ENCODE measurements at regions not wholly inside any gene's neighbourhood (a gene's known extent, or its start where the extent isn't known, plus 50 kb on each side); places are given as distances from the start of the nearest gene placed in this dataset.
"Not testable (repeated sequence)": the region's sequence is repeated elsewhere in the genome, so short reads cannot be mapped to it uniquely, and the experiment has no call there.

- DNase-seq, result no peak
Measured at GRCh38 chr2:225771701-225772100, 372.2 kb downstream of the NYAP2 start.

GRCh38 chr2:225768741-225769140 lies 369.2 kb downstream of the NYAP2 start:
- no peak for DNase-seq

GRCh38 chr2:225766431-225766830 lies 366.9 kb downstream of the NYAP2 start:
- DNase-seq, result no peak

DNA sequence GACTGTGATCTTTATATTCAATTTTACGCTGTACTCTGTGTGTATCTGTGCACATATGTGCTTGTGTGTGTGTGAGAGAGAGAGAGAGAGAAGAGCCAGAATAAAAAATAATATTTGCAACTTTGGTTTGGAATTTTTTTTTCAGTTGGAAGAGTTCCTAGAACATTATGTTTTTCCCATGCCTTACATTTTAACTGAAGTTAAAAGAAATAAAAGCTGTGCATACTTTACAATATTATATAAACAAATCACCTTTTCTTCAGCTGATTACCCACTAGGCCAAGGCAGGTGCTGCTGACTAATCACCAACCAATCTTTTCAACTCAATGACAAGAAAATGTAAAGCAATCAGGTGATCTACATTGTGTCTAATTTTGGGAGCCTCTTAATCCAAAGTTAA lies 366.3 kb downstream of the NYAP2 start:
- DNase-seq, result no peak

DNA sequence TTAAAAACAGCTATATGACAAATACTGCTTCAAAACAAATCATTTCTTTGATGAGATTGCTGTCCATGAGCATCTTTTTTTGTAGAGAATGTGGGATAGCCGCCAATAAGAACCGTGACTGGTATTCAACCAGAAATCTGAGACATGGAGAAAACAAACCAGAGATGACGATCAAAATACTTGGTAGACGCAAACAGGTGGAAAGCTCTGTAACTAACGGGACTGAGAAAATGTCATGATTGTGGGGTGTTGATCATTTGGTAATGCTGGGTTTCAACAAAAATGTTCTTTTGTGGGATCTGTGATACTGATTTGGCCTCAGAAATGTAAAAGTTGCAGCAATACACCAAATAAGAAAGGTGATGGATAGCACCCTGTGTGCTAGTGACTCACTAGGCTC lies 364.8 kb downstream of the NYAP2 start:
- no peak for DNase-seq

GRCh38 chr2:225763711-225764110 lies 364.2 kb downstream of the NYAP2 start:
- DNase-seq, result no peak

GRCh38 chr2:225761396-225761795 lies 361.9 kb downstream of the NYAP2 start:
- no peak for DNase-seq

- DNase-seq, result no peak
Measured at GRCh38 chr2:225757248-225757647, 357.7 kb downstream of the NYAP2 start.

GRCh38 chr2:225756198-225756597 lies 356.7 kb downstream of the NYAP2 start:
- no peak for DNase-seq

GRCh38 chr2:225748609-225749008 lies 349.1 kb downstream of the NYAP2 start:
- no peak for DNase-seq

- DNase-seq, result not testable (repeated sequence)
Measured at GRCh38 chr2:225743996-225744395, 344.5 kb downstream of the NYAP2 start.

DNA sequence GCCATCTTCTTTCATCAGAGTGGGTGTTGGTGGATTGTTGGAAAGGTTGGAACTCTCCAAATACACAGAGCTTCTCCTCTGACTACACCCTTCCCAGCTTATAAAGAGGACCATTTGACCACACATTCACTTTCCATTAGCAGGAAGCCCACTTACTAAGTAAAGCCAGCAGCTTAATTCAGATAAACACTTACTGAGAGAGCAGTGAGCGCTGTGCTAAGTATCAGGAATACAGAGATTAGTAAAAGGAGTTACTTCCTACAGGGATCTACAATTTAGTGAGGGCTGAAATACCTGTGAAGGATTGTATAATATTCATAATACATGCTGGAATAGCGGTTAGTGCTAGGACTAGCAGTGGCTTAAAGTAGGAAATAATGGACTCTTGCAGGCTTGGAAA lies 343.0 kb downstream of the NYAP2 start:
- no peak for DNase-seq

- DNase-seq, result no peak
Measured at GRCh38 chr2:225740086-225740485, 340.6 kb downstream of the NYAP2 start.

DNA sequence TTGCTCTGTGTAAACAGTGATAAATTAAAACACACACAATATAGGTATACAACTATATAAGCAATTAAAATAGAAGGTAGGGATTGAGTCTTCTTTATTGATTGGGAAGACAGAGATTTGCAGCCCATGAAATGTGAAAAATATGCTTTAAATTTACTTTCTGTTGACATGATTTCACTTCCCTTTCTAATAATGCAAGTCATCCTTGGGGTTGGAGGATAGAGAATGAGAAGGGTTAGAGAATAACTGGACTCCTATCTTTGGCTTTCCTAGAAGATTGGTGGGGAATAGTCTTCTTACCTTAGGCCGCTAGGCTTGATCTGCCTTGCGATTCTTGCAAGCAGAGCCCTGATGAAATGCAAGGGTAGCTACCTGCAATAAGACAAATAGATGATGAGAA lies 339.8 kb downstream of the NYAP2 start:
- DNase-seq, result no peak

DNA sequence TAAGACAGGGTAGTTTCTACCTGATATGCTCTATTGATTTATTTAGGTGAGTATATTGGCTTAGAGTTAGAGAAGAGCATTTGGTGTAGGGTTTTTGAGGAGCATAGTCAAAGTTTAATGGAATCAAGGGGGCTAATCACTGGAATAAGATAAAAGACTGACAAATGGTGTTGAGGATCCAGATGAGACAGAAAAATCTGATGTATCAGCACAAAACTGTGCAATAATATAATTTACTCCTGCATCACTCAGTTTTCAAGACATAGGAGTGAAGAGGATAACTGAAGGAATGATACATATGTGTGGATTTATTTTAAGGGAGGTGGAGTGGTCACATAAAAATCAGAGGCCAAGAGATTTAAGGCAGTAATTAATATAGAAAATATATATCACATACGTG lies 339.2 kb downstream of the NYAP2 start:
- no peak for DNase-seq

- DNase-seq, result no peak
Measured at GRCh38 chr2:225737556-225737955, 338.0 kb downstream of the NYAP2 start.

- no peak for DNase-seq
Measured at GRCh38 chr2:225735844-225736243, 336.3 kb downstream of the NYAP2 start.

GRCh38 chr2:225725726-225726125 lies 326.2 kb downstream of the NYAP2 start:
- no peak for DNase-seq

Measured in right hindlimb (tissue), 1 donor.